8988T (cell line): ENCODE measurements at regions not wholly inside any gene's neighbourhood (a gene's known extent, or its start where the extent isn't known, plus 50 kb on each side); places are given as distances from the start of the nearest gene placed in this dataset.

ENCODE experiments used
- DNase-seq: peaks from one replicate; pipeline ENCODE4 v3.0.0; 2011

DNA sequence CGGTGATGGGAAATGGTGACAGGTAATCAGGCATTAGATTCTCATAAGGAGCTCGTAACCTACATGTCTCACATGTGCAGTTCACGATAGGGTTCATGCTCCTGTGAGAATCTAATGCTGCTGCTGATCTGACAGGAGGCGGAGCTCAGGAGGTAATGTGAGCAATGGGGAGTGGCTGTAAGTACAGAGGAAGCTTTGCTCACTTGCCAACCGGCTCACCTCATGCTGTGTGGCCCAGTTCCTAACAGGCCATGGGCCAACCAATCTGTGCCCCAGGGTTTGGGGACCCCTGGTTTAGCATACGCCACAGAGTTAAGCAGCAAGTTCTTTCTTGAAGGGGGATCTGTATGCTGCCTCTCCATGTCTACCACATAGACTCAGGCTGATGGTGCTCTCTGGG, 133.1 kb downstream of the IQUB start:
- no peak for DNase-seq

DNA sequence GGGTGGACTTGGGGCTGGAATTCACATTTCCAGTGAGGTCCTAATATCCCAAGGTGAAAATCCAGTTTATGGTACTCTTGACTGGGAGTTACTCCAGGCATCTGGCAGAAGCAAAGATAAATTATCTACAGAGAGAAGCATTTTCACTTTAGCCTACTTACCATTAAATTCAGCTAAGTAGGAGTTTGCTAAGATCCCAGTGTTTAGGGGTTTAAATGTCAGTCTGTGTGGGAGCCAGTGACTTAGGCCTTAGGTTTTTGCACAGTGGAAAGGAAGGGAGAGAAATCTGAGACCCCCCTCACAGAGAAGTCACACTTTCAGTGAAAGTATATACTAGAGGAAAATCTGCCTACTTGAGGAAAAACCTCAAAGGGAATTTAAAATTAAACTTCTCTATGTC, 134.2 kb downstream of the IQUB start:
- no peak for DNase-seq

DNA sequence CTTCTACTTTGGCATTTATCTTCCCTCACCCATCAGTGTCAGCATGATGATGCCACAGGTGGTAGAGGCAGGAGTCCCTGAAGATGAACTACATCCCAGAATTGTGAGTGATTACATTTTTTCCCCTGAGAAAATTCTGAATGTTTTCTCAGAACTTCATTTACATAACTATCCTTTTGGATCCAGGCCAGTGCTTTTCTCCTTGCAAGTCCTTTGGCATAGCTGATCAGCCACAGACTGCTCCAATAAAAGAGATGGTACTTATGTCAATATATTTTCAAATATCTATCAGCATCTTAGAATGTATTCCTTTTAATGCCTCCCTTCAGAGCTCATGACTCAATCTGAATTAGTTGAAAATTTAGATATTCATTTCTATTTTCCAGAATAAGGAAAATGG, 135.5 kb downstream of the IQUB start:
- DNase-seq = no peak

DNA sequence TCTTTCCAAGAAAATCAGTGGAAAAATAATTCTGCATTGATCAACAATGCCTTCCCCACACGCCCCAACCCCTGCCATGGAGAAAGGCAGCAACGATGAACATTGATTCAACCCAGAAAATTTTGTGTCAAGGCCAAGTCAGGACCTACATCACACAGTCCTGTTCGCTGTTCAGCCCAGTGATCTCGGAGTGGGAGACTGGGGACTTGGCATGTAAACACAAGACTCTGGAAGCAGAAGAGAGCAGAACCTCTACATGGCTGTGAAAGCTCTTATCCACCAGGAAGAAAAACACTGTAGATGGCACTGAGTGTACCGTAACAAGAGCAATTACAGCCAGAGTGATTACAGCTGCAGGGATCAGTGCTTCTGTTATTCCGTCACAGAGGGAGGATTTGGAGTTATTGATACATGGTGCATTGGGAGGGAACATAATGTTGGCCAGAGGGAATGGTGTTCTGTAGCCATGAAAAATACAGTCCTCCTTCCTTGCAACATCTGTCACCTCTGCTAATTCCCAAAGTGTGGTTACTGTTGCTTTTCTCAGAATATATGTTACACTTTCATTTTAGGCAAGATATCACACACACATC, 136.6 kb downstream of the IQUB start:
- no peak for DNase-seq

DNA sequence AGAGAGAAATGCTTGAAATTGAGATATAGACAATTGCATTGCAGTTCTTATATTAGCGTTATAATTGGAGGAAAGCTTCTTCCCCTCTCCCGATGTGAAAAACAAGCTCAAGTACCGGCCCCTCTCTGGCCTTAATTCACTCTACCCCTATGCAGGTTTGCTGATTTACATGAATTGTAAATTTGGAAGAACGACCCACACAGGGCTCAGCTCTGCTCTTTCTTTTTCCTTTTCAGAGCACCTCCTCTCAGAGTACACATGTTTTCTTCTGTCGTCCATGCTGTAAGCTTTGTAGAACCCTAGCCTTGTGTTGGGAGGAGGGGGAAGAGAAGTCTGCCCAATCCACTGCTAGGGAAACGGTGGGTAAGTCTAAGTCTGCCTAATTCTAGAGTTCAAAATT, 140.8 kb downstream of the IQUB start:
- no peak for DNase-seq

DNA sequence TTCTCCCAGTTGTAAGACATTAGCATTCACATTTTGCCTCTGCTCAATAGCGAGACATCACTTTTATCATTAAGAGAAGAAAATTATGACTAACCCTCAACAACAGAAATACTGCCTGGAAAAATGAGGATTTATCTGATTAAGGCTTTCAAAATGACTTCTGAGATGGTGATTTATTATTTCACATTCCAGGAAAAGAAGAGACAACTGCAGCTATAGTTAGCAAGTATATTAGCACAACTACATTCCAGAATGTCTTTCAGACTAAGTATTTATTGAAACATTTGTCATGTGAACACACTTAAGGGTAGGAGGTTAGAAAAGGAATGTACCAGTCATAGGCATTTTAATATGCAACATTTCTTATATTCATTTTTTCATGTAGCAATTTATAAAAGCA, 162.0 kb downstream of the IQUB start:
- no peak for DNase-seq

DNA sequence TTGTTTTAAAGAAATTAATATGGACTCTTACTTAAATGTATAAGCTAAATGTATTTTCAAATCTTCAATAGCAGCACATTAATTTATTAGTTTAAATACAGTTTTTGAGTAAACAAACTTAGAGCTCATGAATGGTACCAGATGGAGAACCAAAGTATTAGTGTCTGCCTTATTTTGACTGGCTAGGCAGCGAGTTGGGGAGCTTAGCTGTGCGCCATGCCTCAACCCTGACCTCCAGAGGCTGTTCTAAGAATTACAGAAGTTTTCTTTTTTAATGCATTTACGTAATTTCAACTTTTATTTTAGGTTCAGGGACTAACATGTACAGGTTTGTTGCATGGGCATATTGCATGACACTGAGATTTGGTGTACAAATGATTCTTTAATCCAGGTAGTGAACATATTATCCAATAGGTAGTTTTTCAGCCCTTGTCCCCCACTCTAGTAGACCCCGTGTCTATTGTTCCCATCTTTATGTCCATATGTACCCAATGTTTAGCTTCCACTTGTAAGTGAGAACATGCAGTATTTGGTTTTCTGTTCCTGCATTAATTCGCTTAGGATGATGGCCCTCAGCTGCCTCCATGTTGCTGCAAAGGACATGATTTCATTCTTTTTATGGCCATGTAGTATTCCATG, 166.8 kb downstream of the IQUB start:
- peak; percentile 10 for DNase-seq

DNA sequence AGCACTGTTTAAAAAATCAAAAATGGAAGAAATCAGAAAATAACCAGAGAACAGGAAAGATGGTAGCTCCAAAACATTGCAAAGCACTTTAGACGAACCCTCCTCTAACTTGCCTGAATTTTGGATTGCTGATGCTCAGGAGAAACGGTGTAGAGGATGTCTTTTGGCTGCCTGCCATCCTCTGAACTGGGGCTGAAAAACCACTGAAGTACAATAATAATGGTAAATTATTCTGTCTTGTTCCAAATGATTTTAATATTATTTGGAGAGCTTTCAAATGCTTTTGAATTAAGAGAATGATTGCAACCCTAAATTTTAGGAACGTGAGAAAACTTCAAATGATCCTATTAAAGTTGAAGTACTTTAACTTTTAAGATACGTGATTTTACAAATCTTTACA, 167.3 kb upstream of the SLC13A1 start:
- DNase-seq = no peak

DNA sequence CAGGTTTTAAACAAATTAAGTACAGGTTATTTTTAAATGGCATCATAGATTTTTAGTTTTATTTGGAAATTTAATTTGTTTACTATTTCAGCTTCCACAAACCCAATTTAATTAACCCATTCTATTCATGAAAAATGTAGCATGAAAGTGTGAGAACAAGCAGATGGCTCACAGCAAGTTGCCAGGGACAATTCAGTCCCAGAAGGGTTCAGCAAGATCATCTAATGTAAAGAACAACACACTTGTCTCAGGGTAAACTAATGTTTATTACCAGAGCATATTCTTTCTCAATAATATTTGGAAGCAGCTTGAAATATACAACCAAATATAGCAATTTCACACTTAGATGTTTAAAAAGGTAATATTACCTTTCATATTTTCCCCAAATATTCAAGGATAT, 166.9 kb upstream of the SLC13A1 start:
- DNase-seq = no peak

DNA sequence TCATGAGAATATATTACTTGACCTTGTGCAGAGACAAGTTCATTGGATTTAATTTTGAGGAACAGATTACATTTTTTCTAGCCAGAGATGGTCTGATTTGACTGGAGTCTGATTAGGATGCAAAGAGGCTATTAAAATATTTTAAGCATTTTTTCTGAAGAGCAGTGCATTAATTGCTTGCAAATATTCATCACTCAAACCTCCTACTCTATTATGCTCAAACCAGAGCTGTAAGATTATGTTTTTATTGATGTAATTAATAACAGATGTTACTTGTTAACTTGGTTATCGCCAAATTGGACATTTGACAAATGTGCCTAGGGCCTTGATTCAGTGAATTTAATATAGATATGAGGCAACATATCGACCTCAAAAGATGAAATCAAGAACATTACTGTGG, 160.9 kb upstream of the SLC13A1 start:
- no peak for DNase-seq

DNA sequence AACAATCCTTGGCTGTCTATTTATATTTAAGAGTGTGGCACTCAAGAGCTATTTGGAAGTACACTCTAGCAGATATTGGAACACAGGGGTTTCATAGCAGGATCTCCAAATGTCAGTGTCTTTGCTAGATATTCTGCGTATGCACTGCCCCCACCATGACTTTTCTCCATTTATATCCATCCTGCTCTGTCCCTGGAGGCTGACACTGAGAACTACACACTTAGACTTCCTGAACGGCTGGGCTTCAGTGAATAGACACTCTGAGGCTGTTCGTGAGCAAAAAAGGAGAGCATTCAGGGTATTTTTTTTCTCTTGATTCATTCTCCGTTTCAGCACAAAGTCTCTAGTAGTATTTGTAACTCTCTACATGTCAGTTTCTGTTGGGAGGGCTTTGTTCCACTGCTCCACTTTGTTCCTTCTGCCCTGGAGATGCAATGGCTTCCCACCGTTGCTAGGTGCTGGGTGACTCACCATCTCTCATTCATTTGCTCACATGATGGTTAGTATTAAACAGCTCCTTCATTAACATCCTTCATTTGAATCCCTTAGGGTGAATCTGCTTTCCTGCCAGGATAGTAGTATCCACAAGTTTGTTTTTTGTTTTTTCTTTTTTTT, 155.9 kb upstream of the SLC13A1 start:
- no peak for DNase-seq

DNA sequence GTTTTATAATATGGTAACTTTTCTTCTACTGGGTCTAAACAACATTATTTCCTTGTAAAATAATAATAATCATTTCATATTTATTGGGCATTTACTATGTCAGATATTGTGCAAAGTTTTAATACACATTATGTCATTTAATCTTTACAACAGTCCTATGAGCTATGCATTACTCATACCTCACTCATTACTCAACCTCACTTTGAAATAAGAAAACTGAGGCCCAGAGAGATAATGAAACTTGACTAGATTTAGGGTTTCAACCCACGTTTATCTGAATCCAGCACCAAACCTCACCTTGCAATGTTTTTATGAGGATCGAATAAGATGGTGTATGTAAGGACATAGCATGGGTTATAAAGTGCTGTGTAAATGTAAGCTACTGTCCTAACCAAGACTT, 153.2 kb upstream of the SLC13A1 start:
- DNase-seq = no peak

DNA sequence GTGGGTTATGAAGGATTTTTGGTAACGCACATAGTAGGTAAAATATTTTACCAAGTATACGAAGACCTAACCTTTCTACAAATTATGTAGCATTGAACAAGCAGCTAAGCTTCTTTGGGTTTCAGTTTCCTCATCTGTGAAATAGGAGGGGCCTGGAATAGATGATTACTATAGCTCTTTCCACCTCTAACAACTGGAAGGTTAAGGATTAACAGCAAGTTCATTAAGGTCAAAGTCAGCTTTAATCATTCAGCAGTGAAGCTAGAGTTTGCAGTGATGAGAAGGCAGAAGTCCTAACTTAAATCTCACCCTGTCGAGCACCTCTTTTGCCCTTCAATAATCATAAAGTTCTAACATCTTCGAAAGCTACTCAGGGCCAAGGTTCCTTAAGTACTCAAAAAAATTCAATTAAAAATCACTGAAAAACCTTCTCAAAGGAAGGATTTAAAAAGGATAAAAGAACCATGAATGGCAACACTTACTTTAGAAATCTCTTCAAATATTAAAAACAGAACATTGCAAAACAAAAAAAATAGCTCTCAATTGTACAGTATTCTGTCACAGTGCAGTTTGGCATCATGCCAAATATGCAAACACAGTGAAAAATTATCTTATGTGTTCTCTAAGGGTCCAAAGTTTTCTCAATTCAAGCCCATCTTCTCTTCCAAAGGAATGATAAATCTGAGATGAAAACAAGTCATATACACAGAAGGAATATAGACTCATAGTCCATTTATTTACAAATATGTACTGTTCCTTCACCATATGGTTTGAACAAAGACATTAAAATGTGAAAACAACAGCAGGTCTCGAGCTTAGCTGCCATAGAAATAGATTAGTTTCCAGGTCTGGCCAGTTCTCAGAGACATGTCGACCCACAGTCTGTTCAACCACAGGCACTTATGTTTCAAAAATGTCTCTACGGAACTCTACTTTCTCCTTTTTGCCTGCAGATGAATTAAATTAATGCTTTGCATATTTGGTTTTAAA, 152.0 kb upstream of the SLC13A1 start:
- no peak for DNase-seq

DNA sequence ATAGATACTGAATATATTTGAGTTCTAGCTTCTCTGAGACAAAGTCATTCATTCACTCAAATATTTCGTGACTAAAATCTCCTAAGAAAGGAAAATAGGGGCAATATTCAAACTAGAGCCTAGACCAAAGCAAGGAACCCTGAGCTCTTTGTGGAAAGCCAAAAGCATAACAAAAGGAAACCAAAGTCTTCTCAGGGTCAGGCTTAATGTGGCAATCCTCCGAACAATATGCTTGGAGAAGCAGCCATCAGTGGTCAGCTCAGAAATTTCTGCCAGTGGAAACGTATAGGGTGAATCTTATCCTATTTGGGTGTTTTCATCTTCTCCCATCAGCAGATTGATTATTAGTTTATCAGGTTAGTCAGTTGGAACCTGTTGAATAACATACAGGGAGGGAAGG, 151.3 kb upstream of the SLC13A1 start:
- no peak for DNase-seq

DNA sequence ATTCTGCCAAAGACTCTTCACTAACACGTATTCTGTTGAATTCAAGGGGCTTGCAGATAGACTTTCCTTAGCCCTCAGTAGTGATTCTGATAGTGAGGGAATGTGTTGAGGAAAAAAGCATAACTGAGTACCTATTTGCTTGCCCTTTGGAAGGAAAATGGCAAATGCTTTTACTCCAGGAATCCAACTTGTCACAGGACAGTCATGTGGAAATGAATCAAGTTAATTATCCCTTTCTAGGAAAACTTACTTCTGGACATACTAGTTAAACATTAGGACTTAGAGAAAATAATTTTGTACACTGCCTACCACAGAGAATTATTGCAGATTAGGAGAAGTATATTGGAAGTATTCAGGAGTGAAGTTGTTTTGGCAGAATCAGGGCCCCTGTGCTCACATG, 148.9 kb upstream of the SLC13A1 start:
- DNase-seq = no peak

DNA sequence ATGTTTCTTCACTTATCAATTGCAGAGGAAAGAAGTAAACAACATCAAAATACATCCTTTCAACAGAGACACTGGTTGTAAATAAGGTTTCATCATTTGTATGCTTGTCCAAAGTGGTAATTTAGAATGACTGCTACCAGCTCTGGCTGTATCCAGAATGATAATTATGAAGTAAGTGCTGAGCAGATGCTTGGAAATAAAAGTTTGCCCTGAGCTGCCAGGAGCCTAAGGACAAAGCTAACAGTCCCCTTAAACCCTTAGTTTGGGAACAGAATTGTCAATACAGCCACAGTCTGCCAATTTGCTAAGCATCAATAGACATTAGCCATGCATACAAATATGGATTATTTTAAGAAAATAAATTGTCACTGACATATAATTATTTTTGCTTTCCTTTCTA, 147.0 kb upstream of the SLC13A1 start:
- DNase-seq = no peak

DNA sequence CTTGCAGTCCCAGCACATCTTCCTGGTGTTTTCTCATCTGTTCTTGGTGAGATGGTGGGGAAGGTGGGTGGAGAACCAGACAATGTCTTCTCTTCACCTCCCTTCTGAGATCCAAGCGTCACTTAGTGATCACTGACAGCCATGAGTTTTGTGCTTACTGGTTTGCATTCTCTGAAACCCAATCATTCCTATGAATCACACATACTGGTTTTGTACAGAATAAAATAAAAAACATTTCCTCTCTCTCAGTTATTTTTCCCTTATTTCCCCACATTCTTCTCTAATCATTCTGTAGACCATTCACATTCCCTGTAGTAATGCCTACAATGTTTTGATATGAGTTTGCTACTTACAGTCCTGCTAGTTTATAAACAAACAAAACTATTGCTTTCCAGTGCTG, 143.8 kb upstream of the SLC13A1 start:
- no peak for DNase-seq

DNA sequence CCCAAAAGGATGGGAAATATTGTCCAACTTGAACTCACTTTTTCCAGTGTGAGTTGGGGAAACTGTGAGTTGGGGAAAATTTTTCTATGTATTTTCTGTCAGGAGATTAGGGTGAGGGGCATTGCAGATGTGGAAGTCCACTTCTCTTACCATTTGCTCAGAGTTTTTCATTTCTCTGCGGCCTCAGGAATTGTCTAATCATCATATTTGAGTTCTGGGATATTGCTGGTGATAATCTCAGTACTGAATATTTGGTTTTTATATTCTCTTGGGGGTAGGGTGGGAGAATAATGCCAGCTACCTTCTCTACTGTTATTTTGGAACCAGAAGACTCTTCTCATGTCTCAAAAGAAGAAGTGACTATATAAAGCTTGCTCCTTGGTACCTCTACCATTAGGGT, 141.3 kb upstream of the SLC13A1 start:
- no peak for DNase-seq

DNA sequence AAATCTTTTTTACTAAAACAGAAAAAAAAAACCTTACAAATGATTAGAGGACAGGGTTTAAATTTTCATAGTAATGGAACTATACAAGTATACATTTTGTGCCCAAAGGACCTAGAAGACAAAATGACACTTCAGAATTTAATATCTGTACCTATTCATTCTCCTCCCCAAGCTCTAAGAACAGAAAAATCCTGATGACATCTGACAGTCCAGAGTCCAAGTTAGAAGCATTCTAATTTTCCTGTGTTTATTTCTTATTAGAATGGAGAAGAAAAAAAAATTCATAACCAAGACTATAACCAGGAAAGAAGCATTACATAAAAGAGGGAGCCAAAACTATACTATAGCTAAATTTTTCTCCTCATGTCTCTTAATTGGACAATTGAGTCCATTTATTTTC, 138.9 kb upstream of the SLC13A1 start:
- DNase-seq = no peak

DNA sequence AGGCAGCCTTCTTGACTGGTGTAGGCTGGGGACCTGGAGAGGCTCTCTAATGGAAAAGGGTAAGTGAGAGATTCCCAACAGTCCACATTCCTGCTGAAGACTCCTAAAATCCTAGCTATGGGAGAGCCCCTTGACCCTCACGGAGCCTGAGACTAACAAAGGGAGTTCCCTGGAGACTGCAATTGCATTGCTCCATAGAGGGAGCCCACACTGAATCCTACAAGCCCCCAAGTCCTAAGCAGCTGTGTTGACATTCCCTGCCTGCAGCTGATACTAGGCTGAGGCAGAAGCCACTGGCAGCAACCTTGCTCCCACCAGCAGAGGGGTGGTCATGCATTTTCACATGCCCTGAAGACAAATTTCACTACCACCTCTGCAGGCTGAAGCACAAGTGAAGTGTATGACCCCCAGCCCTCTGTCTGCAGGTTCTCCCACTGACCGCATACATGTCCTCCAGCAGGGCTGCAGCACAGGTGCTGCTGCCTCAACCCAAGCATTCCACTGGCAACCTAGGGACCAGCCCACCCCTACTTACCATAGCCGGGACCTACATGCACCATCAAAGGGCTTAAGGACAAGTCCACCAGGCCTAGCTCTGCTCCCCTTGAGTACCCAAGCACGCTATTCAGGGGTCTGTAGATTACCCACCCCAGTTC, 130.3 kb upstream of the SLC13A1 start:
- DNase-seq = no peak

DNA sequence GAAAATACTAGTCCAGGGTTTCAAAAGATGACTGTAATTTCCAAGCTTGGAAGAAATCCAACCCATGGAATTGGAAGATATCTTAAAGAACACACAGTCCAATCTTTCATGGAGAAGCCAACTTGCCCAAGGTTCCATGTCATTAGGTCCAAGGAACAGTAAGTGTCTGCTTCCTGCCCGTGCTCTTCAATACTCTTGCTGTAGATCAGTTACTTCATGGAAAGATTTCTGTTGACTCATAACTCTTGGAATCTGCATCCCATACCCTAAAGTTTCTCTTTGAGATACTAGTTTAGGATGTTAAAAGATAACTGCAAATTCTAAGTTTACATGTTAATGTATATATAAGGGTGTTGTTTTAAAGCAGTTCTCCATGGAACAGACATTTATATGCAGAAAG, 127.9 kb upstream of the SLC13A1 start:
- DNase-seq = no peak

DNA sequence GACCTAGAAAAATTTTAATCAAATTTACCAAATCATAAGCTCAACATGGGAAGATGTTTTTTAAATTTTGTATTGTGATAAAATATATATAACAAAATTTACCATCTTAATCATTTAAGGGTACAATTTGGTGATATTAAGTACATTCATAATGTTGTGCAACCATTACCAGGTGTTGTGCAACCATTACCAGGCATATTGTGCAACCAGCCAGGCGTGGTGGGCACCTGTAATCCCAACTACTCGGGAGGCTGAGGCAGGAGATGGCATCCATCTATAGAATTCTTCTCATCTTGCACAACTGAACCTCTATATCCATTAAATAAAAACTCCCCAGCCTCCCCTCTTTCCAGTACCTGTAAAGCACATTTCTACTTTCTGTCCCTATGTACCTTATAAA, 124.5 kb upstream of the SLC13A1 start:
- no peak for DNase-seq

DNA sequence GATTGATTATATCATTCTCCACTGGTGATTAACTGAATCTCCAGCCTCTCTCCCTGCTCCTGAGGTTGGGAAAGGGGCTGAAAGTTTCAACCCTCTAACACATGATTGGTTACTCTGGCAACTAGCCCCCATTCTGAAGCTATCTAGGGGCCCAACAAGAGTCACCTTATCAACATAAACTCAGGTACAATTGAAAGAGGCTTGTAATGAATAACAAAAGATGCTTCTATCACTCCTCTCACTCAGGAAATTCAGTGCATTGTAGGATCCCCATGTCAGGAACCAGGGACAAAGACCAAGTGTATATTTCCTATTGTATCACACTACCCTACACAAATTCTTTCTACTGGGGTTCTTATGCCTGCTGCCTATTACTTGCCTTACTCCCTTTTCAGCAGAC, 123.9 kb upstream of the SLC13A1 start:
- no peak for DNase-seq
